OCI-LY7 (cell line): ENCODE measurements at regions not wholly inside any gene's neighbourhood (a gene's known extent, or its start where the extent isn't known, plus 50 kb on each side); places are given as distances from the start of the nearest gene placed in this dataset.

ENCODE experiments used
- BruUV-seq: library from RNA; stranded (reverse); fragments of 400-500 nt; replicated peaks from 2 replicates; lab custom pipeline; 2021; lab: Mats Ljungman, UMichigan
- CTCF ChIA-PET: fragments of 300-600 bp; sonication (Branson Sonifier 250); formaldehyde crosslinking; loops from one replicate; lab custom pipeline; 2022; ENCODE audit warnings: antibody characterized with exemption; ENCODE audit not compliant: unreplicated experiment; lab: Charles Lee
- POLR2A ChIA-PET: fragments of 300-600 bp; sonication (Branson Sonifier 250); formaldehyde crosslinking; loops from one replicate; lab custom pipeline; 2022; ENCODE audit warnings: antibody characterized with exemption; lab: Charles Lee
- DNase-seq: peaks from one replicate; pipeline ENCODE4 v3.0.0-alpha.2; 2015; ENCODE audit warnings: low spot score
- H2AFZ ChIP-seq: fragments of 200-600 bp; sonication (generic), shearing (Covaris generic); 2 replicates; pipeline ENCODE4 v1.6.1; 2014; ENCODE audit warnings: mild to moderate bottlenecking, antibody characterized with exemption, low read length, moderate library complexity
- H3K27ac ChIP-seq: fragments of 200-600 bp; sonication (generic); 2 replicates; pipeline ENCODE4 v1.5.1; 2014; ENCODE audit warnings: mixed run types, low read depth, mild to moderate bottlenecking, moderate library complexity, low read length, inconsistent platforms; ENCODE audit not compliant: poor library complexity, severe bottlenecking
- H3K36me3 ChIP-seq: fragments of 200-600 bp; sonication (generic); 2 replicates; pipeline ENCODE4 v1.6.1; 2014; ENCODE audit warnings: mild to moderate bottlenecking, antibody characterized with exemption, low read length, moderate library complexity, mixed read lengths; ENCODE audit not compliant: insufficient read depth
- H3K4me1 ChIP-seq: fragments of 200-600 bp; sonication (generic); 2 replicates; pipeline ENCODE4 v1.5.1; 2014; ENCODE audit warnings: mild to moderate bottlenecking, low read length; ENCODE audit not compliant: insufficient read depth, poor library complexity, severe bottlenecking
- H3K4me2 ChIP-seq: fragments of 200-600 bp; sonication (generic); 2 replicates; pipeline ENCODE4 v1.6.1; 2014; ENCODE audit warnings: mild to moderate bottlenecking, low read length
- H3K4me3 ChIP-seq: fragments of 200-600 bp; sonication (generic); 2 replicates; pipeline ENCODE4 v1.5.1; 2014; ENCODE audit warnings: mild to moderate bottlenecking, low read depth, low read length; ENCODE audit not compliant: poor library complexity, severe bottlenecking
- H3K79me2 ChIP-seq: fragments of 200-600 bp; sonication (generic); 2 replicates; pipeline ENCODE4 v1.6.1; 2016; ENCODE audit warnings: low read depth, mild to moderate bottlenecking, low read length, moderate library complexity, mixed read lengths; ENCODE audit not compliant: insufficient read depth
- H3K9me2 ChIP-seq: fragments of 200-600 bp; sonication (generic); 2 replicates; pipeline ENCODE4 v1.6.1; 2016; ENCODE audit warnings: mild to moderate bottlenecking, low read length, mixed read lengths; ENCODE audit not compliant: insufficient read depth
- H3K9me3 ChIP-seq: fragments of 200-600 bp; sonication (generic); 2 replicates; pipeline ENCODE4 v1.6.1; 2014; ENCODE audit warnings: mild to moderate bottlenecking, mixed run types, low read length, mixed read lengths
- H4K20me1 ChIP-seq: fragments of 200-600 bp; sonication (generic); 2 replicates; pipeline ENCODE4 v1.6.1; 2014; ENCODE audit warnings: mild to moderate bottlenecking, antibody characterized with exemption, low read length, moderate library complexity, mixed read lengths; ENCODE audit not compliant: insufficient read depth
- CTCF ChIP-seq: fragments of 200-600 bp; sonication (generic); conservative IDR thresholded peaks from 2 replicates; pipeline ENCODE4 v1.5.1; 2014; ENCODE audit warnings: mild to moderate bottlenecking, antibody characterized with exemption, low read length, moderate library complexity, mixed read lengths
- EZH2phosphoT487 ChIP-seq: fragments of 200-600 bp; sonication (generic); IDR thresholded peaks from 2 replicates; pipeline ENCODE4 v1.6.1; 2018; ENCODE audit warnings: low read depth, borderline replicate concordance, mild to moderate bottlenecking, mixed run types, antibody characterized with exemption, low read length, moderate library complexity, mixed read lengths
- intact Hi-C: fragments of 100-400 bp; cut with micrococcal nuclease; formaldehyde crosslinking; loops from one replicate; pipeline ENCODE4 v1.10.0; 2022; ENCODE audit not compliant: unreplicated experiment

- Histone ChIP-seq H3K4me2 (no peak overlapping the region), H3K9me2 (no peaks in the 10 kb centered on the region), H4K20me1 (no peaks in the 10 kb centered on the region), H3K4me3 (no peak overlapping the region), H3K79me2 (no peaks in the 10 kb centered on the region), H3K9me3 (no peaks in the 10 kb centered on the region), H3K36me3 (no peaks in the 10 kb centered on the region), H3K4me1 (no peaks in the 10 kb centered on the region), H3K27ac (no peak overlapping the region), H2AFZ (no peak overlapping the region)
- intact Hi-C loops = loop anchor here (10.0 kb wide), 1 partner anchor 488 kb away; no protein-coding TSS in a partner anchor
- DNase-seq = no peak
- ChIA-PET POLR2A (interaction anchor here (0.5 to 0.7 kb wide), 2 partner anchors 374 to 515 kb away, joined by 3 to 6 read pairs; no protein-coding TSS in a partner anchor), CTCF (no interaction called here)
- no TSS peak for BruUV-seq
- TF ChIP-seq CTCF = no peak
- TF ChIP-seq EZH2phosphoT487 = no peak
Measured at GRCh38 chr2:207472343-207473048, 57.3 kb upstream of the CREB1 start.

GRCh38 chr2:207473049-207473930 is 56.5 kb upstream of the CREB1 start:
- ChIA-PET POLR2A (interaction anchor here (0.5 to 0.7 kb wide), 2 partner anchors 375 to 516 kb away, joined by 3 to 6 read pairs; no protein-coding TSS in a partner anchor), CTCF (no interaction called here)
- H4K20me1 ChIP-seq = no peaks in the 10 kb centered on the region
- H3K4me2 ChIP-seq = no peak overlapping the region
- H3K4me3 ChIP-seq = no peak overlapping the region
- no peak for DNase-seq
- no peaks in the 10 kb centered on the region for H3K4me1 ChIP-seq
- no TSS peak for BruUV-seq
- H3K79me2 ChIP-seq = no peaks in the 10 kb centered on the region
- no peak overlapping the region for H2AFZ ChIP-seq
- no peaks in the 10 kb centered on the region for H3K9me3 ChIP-seq
- no peak for TF ChIP-seq EZH2phosphoT487
- TF ChIP-seq CTCF = peak; percentile 31; the same call in 1 of the 2 replicates
- no peak overlapping the region for H3K27ac ChIP-seq
- no peaks in the 10 kb centered on the region for H3K9me2 ChIP-seq
- H3K36me3 ChIP-seq = no peaks in the 10 kb centered on the region
- intact Hi-C loops = loop anchor here (10.0 kb wide), 1 partner anchor 488 kb away; no protein-coding TSS in a partner anchor

GRCh38 chr2:207473931-207474235 is 55.9 kb upstream of the CREB1 start:
- intact Hi-C loops = loop anchor here (2.0 to 10.0 kb wide), 2 partner anchors 489 to 673 kb away; no protein-coding TSS in a partner anchor
- no peaks in the 10 kb centered on the region for H4K20me1 ChIP-seq
- H3K79me2 ChIP-seq = no peaks in the 10 kb centered on the region
- no TSS peak for BruUV-seq
- DNase-seq = no peak
- ChIA-PET CTCF (no interaction called here), POLR2A (no interaction called here)
- H3K27ac ChIP-seq = no peak overlapping the region
- H3K9me2 ChIP-seq = no peaks in the 10 kb centered on the region
- no peak overlapping the region for H2AFZ ChIP-seq
- no peaks in the 10 kb centered on the region for H3K4me1 ChIP-seq
- TF ChIP-seq EZH2phosphoT487 (no peak), CTCF (no peak)
- H3K4me2 ChIP-seq = no peak overlapping the region
- no peak overlapping the region for H3K4me3 ChIP-seq
- H3K9me3 ChIP-seq = no peaks in the 10 kb centered on the region
- no peaks in the 10 kb centered on the region for H3K36me3 ChIP-seq
